Peyer's patch (tissue), 4 donors: ENCODE measurements at regions not wholly inside any gene's neighbourhood (a gene's known extent, or its start where the extent isn't known, plus 50 kb on each side); places are given as distances from the start of the nearest gene placed in this dataset.

Source experiments
- POLR2A ChIP-seq, 2 donors: fragments of 450-650 bp; IDR thresholded peaks; one replicate each; pipeline ENCODE4 v1.5.1; 2017; ENCODE audit warnings: antibody characterized with exemption in 2 of 2, mild to moderate bottlenecking in 2 of 2, moderate library complexity in 2 of 2
- TF ChIP-seq, protein P1 (sequence below), 6 experiments: fragments of 450-650 bp in 4 of 6; fragments of 200-600 bp in 2 of 6; sonication (generic) in 1 of 6; IDR thresholded peaks; one replicate each; pipeline ENCODE4 v1.5.1; 2017 to 2019; ENCODE audit warnings: antibody characterized with exemption in 6 of 6, mild to moderate bottlenecking in 3 of 6, moderate library complexity in 1 of 6

- TF ChIP-seq, protein P1, sequence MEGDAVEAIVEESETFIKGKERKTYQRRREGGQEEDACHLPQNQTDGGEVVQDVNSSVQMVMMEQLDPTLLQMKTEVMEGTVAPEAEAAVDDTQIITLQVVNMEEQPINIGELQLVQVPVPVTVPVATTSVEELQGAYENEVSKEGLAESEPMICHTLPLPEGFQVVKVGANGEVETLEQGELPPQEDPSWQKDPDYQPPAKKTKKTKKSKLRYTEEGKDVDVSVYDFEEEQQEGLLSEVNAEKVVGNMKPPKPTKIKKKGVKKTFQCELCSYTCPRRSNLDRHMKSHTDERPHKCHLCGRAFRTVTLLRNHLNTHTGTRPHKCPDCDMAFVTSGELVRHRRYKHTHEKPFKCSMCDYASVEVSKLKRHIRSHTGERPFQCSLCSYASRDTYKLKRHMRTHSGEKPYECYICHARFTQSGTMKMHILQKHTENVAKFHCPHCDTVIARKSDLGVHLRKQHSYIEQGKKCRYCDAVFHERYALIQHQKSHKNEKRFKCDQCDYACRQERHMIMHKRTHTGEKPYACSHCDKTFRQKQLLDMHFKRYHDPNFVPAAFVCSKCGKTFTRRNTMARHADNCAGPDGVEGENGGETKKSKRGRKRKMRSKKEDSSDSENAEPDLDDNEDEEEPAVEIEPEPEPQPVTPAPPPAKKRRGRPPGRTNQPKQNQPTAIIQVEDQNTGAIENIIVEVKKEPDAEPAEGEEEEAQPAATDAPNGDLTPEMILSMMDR (IDR thresholded peaks at IDR 0.05), result no peak
- TF ChIP-seq POLR2A (IDR thresholded peaks at IDR 0.05), result no peak
Measured at GRCh38 chr4:187251896-187252295, 528.2 kb upstream of the FAT1 start.
